SH-SY5Y (cell line): ENCODE measurements at regions not wholly inside any gene's neighbourhood (a gene's known extent, or its start where the extent isn't known, plus 50 kb on each side); places are given as distances from the start of the nearest gene placed in this dataset.

Experiments
- GATA2 ChIP-seq: IDR thresholded peaks from 2 replicates; pipeline ENCODE4 v1.6.1; 2011; ENCODE audit warnings: mild to moderate bottlenecking, low read depth, low read length
- GATA3 ChIP-seq: IDR thresholded peaks from 2 replicates; pipeline ENCODE4 v1.6.1; 2011; ENCODE audit warnings: low read depth, mild to moderate bottlenecking, low read length, moderate library complexity

DNA sequence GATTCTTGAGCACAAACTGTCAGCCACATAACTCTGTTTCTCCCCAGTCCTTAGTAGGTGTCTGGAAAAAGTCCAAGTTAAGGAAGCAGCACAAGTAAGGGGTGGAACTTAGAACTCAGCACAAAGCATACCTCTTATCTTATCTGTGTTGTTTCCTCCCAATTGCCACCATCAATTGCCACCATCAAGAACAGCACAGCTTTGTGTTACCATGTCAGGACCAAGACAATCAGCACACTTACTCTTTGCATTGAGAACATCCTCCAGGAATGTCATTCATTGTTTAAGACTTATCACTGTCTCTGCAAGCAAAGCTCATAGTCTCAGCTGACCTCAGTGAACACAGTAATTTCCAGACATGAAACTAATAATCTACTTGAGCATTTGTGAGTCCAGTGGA is 212.7 kb upstream of the FSHR start:
- TF ChIP-seq GATA2 (no peak), GATA3 (no peak)

DNA sequence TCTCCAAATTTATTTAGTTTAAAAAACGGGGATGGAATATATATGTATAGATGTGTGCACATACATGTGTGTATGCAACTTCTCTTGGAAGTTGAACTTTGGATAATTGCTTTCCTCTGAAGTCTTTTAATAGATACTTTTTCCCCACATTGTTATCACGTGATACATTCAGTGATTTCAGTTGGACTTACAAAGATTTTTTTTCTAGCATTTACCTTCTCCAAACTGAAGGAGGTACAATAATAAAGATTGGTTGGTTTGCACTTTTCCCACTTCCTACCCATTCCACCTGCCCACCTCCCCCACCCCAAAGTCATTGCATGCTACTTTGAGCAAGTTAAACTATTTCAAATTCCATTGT is 206.1 kb upstream of the FSHR start:
- TF ChIP-seq GATA2 (no peak), GATA3 (no peak)

DNA sequence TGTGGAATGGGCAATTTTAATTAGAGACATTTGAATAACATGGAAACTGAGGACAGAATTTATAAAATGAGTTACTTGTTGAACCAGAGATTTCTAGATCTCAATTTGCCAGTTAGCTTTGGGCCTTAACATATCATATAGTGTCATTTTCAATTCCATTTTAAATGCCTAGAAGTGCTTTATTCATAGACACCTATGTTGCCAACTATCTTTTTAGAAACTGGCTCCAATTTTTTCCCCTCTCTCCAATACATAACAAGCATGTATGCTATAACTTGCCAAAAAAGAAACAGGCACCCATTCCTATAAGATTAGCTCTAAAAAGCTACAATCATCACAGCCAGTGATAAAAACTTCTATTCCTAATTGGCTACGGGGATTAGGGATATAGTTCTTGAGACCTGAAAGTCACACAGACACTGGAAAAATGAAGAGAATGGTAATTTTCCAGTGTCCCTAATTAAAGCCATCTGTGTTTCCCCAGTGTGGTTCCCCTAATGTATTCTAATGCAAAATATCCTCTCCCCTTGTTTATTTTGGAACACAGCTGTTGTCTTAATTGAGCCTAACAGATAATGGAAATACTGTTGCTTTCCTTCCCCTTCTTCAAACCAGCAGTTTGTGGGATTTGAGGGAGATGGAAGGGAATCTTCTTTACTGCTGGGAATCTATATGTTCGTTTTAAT is 205.5 kb upstream of the FSHR start:
- TF ChIP-seq GATA3 (no peak), GATA2 (no peak)

DNA sequence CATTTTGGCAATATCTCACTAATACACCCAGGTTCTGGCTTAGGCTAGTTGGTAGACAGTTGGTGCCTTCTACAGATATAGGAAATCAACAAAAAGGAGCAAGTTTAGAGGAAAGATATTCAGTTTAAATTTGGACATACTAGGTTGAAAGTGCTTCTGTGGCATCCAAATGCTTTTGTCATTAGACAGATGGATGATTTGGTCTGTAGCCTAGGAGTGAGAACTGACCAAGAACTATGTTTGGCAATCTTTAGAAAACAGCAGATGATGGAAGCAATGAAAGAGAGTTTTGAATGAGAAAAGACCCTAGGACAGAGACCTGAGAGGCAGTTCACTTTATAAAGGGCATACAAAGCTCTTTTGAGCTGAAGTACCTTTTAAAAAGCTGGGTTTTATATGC is 201.3 kb upstream of the FSHR start:
- TF ChIP-seq GATA3 (no peak), GATA2 (no peak)

DNA sequence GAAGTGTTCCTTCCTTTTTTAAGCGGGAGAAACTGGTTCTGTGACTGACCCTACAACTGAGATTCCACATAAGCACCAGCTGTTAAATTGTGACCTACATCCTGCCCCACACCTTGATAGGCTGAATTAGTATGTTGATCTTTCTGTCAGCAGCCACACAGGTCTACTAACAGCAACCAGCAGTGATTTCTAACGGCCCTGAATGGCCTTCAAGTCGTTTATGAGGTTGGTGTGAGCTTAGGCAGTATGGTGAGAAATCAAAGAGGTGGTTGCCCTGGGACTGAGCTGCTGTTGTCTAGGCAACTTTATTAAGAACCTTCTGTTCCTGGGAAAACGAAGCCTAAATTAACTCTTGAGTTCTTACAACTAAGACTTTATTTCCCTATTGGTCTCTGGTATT is 197.2 kb upstream of the FSHR start:
- no peak for TF ChIP-seq GATA2
- TF ChIP-seq GATA3 = no peak

DNA sequence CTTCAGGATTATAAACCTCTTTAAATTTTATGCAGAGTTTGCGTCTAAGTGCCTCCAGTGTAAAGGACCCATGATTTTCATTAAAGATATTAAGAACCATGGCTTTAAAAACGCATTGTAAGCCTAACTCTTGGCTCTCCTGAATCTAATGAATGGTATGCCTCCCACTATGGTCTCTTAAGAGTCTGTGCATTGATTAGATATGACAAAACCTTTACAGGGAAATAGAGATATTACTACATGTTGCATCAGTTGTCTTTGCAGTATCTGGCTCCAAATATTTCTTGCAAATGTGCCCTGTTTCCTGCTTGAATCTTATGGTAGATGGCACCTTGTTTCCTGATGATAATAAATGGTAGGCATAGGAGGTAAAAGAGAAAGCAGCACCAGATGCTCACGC is 189.3 kb upstream of the FSHR start:
- TF ChIP-seq GATA3 = no peak
- TF ChIP-seq GATA2 = no peak

DNA sequence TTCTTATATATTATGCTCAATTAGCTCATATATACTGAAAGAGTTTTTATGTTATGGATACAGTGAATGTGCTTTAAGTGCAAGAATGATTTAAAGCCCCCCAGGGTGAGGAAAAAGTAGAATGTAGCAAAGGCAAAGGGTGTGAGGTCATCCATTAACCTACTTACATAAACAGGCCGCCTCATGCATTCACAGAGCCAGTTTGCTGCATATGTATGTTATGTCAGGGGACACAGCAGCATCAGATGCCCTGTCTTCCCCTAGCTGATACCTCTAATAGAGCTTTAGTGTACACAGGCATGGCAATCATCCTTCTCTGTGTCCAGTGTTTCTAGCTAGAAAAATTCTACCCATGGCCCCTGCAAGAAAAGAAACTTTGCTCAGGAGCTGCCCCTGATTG is 187.8 kb upstream of the FSHR start:
- TF ChIP-seq GATA3 = no peak
- no peak for TF ChIP-seq GATA2

DNA sequence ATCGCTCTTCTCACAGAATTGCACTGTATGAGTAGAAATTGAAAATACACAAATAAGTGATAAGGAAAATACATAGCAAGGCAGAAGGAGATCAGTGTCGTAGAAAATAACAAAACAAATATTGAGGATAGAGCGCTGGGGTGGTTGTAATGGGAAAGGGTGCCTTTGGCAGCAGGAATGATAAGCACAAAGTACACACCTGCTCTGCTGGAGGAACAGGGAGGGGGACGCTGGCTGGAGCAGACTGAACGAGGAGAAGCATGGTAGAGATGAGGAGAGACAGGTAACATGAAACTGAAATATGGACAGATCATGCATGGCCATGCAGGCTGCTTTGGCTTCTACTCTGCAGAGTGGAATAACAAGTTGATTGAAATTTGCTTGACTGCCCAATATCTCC is 181.2 kb upstream of the FSHR start:
- TF ChIP-seq GATA3 (no peak), GATA2 (no peak)

DNA sequence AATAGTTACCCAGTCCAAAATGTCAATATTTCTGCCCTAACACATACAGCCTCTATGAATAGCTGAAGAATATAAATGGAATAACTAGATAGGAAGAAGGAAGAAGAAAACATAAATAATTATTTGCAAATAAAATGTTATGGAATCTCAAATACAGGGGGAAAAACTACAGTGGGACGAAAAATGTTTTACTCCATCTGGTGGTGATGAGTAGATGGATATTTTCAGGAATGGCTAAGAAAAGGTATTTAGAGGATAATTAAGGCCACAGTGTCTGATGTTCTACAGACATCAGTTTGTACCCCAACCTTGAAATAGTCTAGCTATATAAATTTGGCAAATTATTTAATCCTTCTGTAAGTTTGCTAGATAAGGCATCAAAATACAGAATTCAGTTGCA is 178.1 kb upstream of the FSHR start:
- no peak for TF ChIP-seq GATA3
- no peak for TF ChIP-seq GATA2

DNA sequence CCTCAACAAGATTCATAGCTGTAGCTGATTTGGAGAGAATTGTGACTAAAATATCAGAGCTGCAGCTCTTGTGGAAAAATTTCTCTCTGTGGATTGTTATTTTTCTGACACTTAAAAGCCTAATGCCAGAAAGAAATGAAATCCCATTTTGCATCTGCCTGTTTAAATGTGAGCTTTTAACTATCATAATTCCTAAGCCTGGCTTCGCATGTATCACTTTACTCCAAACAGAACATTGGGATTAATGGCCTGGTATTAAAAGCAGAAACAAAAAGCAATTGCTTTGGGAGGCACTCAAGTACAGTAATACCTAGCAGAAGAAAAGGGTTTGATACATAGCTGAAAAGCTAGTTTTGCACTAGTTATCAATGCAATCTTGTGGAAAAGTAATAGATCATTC is 164.2 kb upstream of the FSHR start:
- TF ChIP-seq GATA3 = no peak
- no peak for TF ChIP-seq GATA2

DNA sequence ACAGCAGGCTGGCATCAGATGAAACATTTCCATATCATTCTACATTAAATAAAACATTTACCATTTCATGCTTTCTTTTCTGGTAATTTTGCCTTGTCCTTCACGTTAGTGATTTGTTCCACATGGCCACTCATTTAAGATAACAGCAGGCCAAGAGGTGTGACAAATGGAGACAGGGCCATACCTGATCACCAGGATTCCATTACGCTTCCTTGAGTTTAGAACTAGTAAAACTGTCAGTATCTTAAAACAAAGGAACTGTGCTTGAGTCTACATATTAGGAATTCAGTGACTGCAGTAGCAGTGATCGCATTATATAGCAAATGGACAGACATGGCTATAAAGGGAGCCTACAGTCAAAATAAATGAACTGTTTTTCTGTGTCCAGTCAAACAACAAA is 155.1 kb upstream of the FSHR start:
- TF ChIP-seq GATA3 (no peak), GATA2 (no peak)

DNA sequence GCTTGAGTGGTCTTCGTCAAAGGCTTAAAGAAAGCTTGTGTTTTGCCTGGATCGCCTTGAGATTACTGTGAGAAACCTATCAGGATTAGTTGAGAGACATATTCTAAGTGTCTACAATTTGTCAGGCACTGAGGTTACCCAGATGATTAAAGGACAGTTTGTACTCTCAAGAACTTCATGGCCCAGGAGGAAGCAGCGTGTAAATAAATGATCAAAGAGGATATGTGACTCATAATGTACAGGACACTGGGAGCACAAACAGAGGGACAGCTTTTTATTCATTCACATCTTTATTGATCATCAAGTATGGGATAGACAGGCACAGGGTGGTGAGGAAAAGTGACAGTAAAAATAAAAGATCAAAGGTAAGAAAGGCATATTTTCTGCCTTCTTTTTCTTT is 152.6 kb upstream of the FSHR start:
- TF ChIP-seq GATA2 = no peak

DNA sequence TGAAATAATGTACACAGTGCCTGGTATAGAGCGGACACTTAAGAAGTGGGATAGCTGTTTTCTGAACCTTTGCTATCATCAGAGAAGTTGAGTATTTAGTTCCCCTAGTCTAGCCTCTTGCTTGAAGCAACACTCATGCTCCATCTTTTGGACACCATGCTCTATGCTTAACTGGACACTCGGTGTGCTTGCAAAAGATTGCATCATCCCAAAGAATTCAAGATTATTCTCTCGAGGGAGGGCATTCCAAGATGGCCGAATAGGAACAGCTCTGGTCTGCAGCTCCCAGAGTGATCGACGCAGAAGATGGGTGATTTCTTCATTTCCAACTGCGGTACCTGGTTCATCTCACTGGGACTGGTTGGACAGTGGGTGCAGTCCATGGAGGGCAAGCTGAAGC is 143.9 kb upstream of the FSHR start:
- TF ChIP-seq GATA2 = no peak
- no peak for TF ChIP-seq GATA3

DNA sequence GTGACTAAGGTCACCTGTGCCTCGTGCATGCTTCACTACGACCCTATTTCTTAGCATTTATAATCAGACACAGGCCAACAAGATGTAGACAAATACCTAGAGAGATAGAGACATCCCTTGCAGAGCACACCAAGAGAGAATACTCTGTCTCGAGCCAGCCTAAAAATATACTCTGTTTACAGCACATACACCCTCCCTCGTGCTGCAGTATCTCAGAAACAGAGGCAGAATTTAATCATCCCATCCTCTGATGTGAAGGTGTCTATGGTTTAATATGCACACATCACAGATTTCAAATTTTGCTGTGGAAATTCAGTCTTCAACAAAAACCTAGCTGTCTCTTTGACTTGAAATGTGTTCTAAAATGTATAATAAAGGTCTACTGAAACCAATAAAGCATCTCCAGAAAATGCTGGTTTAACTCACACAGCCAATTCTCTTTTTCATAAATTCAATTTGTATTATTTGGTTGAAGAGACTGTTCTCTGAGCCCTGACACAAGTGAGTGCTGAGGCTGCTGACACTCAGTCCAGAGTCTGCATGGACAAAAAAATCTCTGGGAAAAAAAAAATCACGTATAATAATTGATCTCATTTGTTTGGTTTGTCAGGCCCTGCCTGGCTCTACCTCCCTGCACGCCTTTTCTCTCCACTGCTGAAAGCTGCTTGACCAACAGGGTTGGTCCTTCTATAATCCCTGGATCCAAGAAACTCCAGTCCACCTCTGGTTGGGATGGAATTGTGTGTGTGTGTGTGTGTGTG is 142.0 kb upstream of the FSHR start:
- TF ChIP-seq GATA2 = no peak
- TF ChIP-seq GATA3 = no peak

DNA sequence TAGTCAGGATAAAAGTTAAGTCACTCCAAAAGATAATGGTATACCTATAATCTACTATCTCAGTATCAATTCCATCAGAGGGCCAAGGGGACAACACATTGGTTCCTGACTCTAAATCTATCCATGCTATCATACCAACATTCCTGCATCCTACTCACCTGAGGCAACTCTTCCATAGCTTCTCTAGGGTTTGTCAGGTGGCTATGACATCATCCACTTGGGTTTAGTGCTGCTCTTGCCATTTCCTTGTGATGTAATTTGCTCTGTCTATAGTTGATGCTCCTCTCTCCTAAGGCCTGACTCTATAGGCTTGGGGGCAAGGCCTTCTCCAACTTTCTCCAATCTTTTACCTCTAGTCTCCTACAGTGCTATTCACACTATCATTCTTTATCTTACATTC is 139.9 kb upstream of the FSHR start:
- TF ChIP-seq GATA3 (no peak), GATA2 (no peak)
